ENCODE measurements at regions not wholly inside any gene's neighbourhood (a gene's known extent, or its start where the extent isn't known, plus 50 kb on each side); places are given as distances from the start of the nearest gene placed in this dataset.

DNA sequence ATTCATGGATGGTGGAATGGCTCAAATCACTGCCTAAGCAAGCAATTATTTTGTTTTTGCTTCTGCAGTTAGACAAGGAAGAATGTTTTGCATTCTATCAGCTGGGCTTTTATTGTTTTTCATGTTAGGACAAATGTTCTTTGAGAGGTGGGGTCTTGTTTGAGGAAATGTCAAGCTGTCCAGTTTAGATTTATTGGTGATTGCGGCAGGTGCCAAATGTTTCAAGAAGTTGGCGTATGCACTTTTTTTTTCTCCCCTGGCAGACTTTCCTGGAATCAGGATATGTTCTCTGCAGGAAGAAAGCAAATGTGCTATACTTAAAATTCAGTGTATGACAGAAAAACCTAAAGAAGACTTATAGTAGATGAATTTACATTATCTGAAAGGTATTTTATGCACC lies 81.0 kb upstream of the JAG1 start:
- TF ChIP-seq, protein P1, sequence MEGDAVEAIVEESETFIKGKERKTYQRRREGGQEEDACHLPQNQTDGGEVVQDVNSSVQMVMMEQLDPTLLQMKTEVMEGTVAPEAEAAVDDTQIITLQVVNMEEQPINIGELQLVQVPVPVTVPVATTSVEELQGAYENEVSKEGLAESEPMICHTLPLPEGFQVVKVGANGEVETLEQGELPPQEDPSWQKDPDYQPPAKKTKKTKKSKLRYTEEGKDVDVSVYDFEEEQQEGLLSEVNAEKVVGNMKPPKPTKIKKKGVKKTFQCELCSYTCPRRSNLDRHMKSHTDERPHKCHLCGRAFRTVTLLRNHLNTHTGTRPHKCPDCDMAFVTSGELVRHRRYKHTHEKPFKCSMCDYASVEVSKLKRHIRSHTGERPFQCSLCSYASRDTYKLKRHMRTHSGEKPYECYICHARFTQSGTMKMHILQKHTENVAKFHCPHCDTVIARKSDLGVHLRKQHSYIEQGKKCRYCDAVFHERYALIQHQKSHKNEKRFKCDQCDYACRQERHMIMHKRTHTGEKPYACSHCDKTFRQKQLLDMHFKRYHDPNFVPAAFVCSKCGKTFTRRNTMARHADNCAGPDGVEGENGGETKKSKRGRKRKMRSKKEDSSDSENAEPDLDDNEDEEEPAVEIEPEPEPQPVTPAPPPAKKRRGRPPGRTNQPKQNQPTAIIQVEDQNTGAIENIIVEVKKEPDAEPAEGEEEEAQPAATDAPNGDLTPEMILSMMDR (IDR thresholded peaks at IDR 0.05; ENCODE audit: control extremely low read depth in 1 of 3, insufficient read depth in 1 of 3, low read depth in 1 of 3, low read length in 3 of 3) = no peak
- TF ChIP-seq EZH2 (IDR thresholded peaks at IDR 0.05; ENCODE audit: low read depth, low read length, severe bottlenecking) = no peak
- no peak for TF ChIP-seq EP300 (IDR thresholded peaks at IDR 0.05; ENCODE audit: borderline replicate concordance in 1 of 2, low read depth in 2 of 2, low read length in 2 of 2)
- TF ChIP-seq, protein P2, sequence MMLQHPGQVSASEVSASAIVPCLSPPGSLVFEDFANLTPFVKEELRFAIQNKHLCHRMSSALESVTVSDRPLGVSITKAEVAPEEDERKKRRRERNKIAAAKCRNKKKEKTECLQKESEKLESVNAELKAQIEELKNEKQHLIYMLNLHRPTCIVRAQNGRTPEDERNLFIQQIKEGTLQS (IDR thresholded peaks at IDR 0.05; ENCODE audit: insufficient read depth, low read depth, low read length) = no peak
- TF ChIP-seq BRCA1 (IDR thresholded peaks at IDR 0.05; ENCODE audit: low read depth, low read length) = no peak
- TF ChIP-seq CBX8 (IDR thresholded peaks at IDR 0.05; ENCODE audit: borderline replicate concordance, low read depth, low read length) = no peak
- no peak for TF ChIP-seq SRF (IDR thresholded peaks at IDR 0.05; ENCODE audit: low read depth, low read length)
- TF ChIP-seq TCF12 (IDR thresholded peaks at IDR 0.05; ENCODE audit: low read depth, low read length) = no peak
- no peak for TF ChIP-seq MAFK (IDR thresholded peaks at IDR 0.05; ENCODE audit: low read depth, low read length)
- no peak for TF ChIP-seq HDAC2 (IDR thresholded peaks at IDR 0.05; ENCODE audit: borderline replicate concordance in 1 of 2, low read depth in 2 of 2, low read length in 2 of 2)

Measured in H1 (cell line).